ENCODE measurements at regions not wholly inside any gene's neighbourhood (a gene's known extent, or its start where the extent isn't known, plus 50 kb on each side); places are given as distances from the start of the nearest gene placed in this dataset.
"Not testable (repeated sequence)": the region's sequence is repeated elsewhere in the genome, so short reads cannot be mapped to it uniquely, and the experiment has no call there.

DNA sequence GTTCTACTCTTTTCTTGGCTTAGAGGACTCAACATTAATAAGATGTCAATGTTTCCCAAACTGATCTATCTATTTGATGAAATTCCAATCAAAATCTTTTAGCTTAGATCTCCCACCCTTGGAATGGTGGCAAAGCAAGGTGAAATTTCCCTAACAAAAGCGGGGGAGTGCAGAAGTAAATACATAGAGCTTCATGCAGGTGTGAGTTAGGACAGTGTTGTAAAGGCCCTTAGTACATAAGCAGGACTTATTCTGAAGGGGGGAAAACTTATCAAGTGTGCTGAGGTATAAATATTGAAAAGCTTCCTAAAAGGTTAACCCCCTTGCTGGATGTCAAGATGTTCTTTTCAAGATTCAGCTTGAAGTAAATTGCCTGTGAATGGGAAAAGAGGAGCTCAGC, 608.6 kb upstream of the CELF4 start:
- CTCF ChIA-PET = no interaction called here

DNA sequence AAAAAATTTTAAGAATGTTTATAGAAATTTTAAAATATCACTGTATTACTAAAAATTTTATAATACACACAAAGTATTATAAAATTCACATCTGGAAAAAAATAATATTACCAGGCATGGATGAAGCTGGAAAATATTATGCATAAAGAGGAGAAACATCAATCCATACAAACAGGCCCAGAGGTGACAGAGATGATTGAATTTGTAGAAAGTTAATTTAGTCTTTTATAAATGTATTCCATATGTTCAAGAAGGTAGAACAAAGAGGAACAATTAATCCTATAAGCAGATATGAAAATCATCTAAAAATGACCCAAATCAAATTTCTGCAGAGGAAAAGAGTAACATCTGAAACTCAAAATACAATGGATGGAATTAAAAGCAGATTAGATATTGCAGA, 605.2 kb upstream of the CELF4 start:
- Mint-ChIP-seq H3K27ac (no peak overlapping the region), H3K36me3 (ENCODE audit: low read depth) (no peaks in the 10 kb centered on the region), H3K27me3 (no peaks in the 10 kb centered on the region), H3K9me3 (ENCODE audit: low read depth) (no peaks in the 10 kb centered on the region), H3K4me3 (no peak overlapping the region), H3K4me1 (no peaks in the 10 kb centered on the region)
- ChIA-PET CTCF (no interaction called here), POLR2A (no interaction called here)
- DNase-seq (no peak), ATAC-seq (no peak)
- intact Hi-C loops (cut with DNase I, micrococcal nuclease) = no loop called here

More for the DNA sequence above, 608.6 kb upstream of the CELF4 start:
- Mint-ChIP-seq H3K27me3 (no peaks in the 10 kb centered on the region), H3K27ac (no peak overlapping the region), H3K4me3 (no peak overlapping the region), H3K36me3 (ENCODE audit: low read depth) (no peaks in the 10 kb centered on the region), H3K9me3 (ENCODE audit: low read depth) (no peaks in the 10 kb centered on the region), H3K4me1 (no peaks in the 10 kb centered on the region)
- POLR2A ChIA-PET = no interaction called here
- intact Hi-C loops (cut with DNase I, micrococcal nuclease) = no loop called here
- DNase-seq = no peak
- no peak for ATAC-seq

DNA sequence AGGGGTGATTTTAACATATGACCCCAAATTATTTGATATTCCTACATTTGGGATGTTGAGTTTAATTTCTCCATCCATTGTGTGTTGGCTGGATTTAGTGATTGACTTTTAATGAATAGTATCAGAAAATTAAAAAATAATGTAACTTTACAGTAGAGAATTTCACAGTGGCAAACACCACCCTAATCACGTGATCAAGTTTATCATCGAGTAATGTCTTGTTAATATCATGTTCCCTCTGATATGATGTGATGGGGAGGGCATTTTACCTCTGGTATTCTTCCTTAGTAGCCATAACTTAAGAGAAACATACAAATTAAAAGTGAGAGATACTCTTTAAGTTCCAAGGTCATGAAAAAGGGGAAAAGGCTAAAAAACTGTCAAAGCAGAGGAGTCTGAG, 602.0 kb upstream of the CELF4 start:
- ATAC-seq = no peak

DNA sequence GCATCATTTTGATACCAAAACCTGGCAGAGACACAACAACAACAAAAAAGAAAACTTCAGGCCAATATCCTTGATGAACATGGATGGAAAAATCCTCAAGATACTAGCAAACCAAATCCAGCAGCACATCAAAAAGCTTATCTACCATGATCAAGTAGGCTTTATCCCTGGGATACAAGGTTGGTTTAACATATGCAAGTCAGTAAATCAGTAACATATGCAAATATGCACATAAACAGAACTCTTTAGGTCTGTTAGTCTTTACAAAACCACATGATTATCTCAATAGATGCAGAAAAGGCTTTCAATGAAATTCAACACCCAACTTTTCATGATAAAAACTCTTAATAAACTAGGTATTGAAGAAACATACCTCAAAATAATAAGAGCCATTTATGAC, 587.5 kb upstream of the CELF4 start:
- intact Hi-C loops (cut with DNase I, micrococcal nuclease); DNase-seq; H3K27me3 Mint-ChIP-seq; H3K4me1 Mint-ChIP-seq; H3K36me3 Mint-ChIP-seq (ENCODE audit: low read depth); POLR2A ChIA-PET; ATAC-seq; H3K4me3 Mint-ChIP-seq; CTCF ChIA-PET; H3K27ac Mint-ChIP-seq: not testable (repeated sequence)
- H3K9me3 Mint-ChIP-seq (ENCODE audit: low read depth) = peaks cover 19% of the 10 kb centered on the region

More for the DNA sequence above, 602.0 kb upstream of the CELF4 start:
- Mint-ChIP-seq H3K4me3 (no peak overlapping the region), H3K4me1 (no peaks in the 10 kb centered on the region), H3K27me3 (no peaks in the 10 kb centered on the region), H3K36me3 (ENCODE audit: low read depth) (no peaks in the 10 kb centered on the region), H3K9me3 (ENCODE audit: low read depth) (no peaks in the 10 kb centered on the region), H3K27ac (no peak overlapping the region)
- no peak for DNase-seq
- POLR2A ChIA-PET = no interaction called here
- CTCF ChIA-PET = no interaction called here
- intact Hi-C loops (cut with DNase I, micrococcal nuclease) = no loop called here

DNA sequence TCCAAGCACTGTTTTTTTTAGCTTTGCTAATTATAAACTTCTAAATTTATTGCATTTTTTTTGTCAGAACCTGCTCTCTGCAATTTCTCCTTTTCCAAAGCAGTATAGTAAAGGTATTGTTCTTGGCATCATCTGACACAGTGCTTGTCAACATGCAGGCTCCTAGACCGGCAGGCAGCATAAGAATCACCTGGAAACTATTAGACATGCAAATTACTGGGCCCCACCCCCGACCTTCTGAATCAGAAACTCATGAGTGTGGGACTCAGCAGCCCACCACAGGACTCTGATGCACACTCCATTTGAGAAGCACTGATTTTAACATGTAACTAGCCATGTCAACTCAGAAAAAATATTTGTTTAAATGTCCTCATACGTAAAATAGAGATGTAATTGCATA, 551.1 kb upstream of the CELF4 start:
- Mint-ChIP-seq H3K27ac (no peak overlapping the region), H3K9me3 (ENCODE audit: low read depth) (no peaks in the 10 kb centered on the region), H3K27me3 (no peaks in the 10 kb centered on the region), H3K4me3 (no peak overlapping the region), H3K4me1 (no peaks in the 10 kb centered on the region), H3K36me3 (ENCODE audit: low read depth) (no peaks in the 10 kb centered on the region)
- intact Hi-C loops (cut with DNase I, micrococcal nuclease) = no loop called here
- ATAC-seq (no peak), DNase-seq (no peak)
- ChIA-PET CTCF (no interaction called here), POLR2A (no interaction called here)

DNA sequence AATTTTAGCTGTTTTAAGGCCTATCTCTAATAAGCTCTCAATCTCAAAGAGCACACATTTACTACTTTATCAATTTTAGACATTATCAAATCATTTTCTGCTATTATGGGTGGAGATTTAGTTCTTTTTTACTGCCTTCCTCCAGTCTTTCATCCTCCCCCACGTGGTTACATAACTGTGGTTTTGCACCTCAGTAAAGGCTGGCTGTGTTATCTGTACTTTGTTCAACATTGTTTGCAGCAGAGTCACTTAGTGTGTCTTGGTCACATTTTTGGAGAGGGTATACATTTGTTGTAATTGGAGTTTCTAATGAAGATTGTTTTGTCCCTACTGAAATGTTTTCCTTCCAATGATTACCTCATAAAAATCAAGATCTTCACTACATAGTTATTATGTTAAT, 549.6 kb upstream of the CELF4 start:
- Mint-ChIP-seq H3K4me3 (no peak overlapping the region), H3K9me3 (ENCODE audit: low read depth) (peaks cover 4% of the 10 kb centered on the region), H3K36me3 (ENCODE audit: low read depth) (no peaks in the 10 kb centered on the region), H3K27ac (no peak overlapping the region), H3K27me3 (no peaks in the 10 kb centered on the region), H3K4me1 (no peaks in the 10 kb centered on the region)
- ATAC-seq (no peak), DNase-seq (no peak)
- POLR2A ChIA-PET = no interaction called here
- intact Hi-C loops (cut with DNase I, micrococcal nuclease) = no loop called here
- CTCF ChIA-PET = no interaction called here

DNA sequence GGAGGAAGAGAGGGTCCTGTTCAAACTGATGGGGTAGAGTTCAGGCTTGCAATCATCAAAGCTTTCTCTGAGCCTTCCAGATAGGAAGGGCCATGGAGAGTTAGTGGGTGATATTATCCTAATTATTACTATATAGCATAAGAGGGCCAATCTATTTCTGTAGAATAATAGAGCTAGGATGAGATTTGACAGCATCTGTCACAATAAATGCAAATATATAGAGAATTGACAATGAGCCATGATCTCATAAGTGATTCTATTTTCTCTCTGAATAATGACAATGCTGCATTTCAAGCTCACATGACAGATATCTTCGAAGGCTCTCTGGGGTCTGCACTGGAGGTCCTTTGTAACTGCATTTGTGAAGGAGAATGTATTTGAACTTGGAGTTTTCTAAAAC, 521.9 kb upstream of the CELF4 start:
- no peaks in the 10 kb centered on the region for H3K4me1 Mint-ChIP-seq
- no peak overlapping the region for H3K4me3 Mint-ChIP-seq
- intact Hi-C loops (cut with DNase I, micrococcal nuclease) = no loop called here
- DNase-seq (no peak), ATAC-seq (no peak)
- POLR2A ChIA-PET = no interaction called here
- H3K27ac Mint-ChIP-seq = no peak overlapping the region
- CTCF ChIA-PET = no interaction called here
- no peaks in the 10 kb centered on the region for H3K36me3 Mint-ChIP-seq (ENCODE audit: low read depth)
- H3K27me3 Mint-ChIP-seq = no peaks in the 10 kb centered on the region
- peaks cover 5% of the 10 kb centered on the region for H3K9me3 Mint-ChIP-seq (ENCODE audit: low read depth)

DNA sequence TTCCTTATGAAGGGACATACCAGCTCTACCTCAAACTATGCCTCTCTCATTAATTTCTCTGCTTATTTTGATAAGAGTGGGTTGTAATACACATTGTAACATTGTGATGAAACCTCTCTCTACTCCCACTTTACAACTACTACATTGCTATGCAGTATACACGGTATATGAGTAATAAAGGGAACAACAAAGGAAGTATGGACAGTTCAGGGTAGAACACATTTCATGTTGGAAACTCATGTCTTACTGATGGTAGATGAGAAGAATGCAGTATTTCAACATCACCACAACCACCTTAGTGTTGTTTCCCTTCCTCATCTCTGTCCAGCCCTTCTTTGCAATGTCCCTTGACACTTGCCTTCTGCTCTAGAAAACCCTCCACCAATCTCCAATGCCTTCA, 515.9 kb upstream of the CELF4 start:
- Mint-ChIP-seq H3K27me3 (no peaks in the 10 kb centered on the region), H3K36me3 (ENCODE audit: low read depth) (no peaks in the 10 kb centered on the region), H3K4me1 (no peaks in the 10 kb centered on the region), H3K4me3 (no peak overlapping the region), H3K27ac (no peak overlapping the region), H3K9me3 (ENCODE audit: low read depth) (peaks cover 4% of the 10 kb centered on the region)
- no peak for DNase-seq
- CTCF ChIA-PET = no interaction called here
- POLR2A ChIA-PET = no interaction called here
- ATAC-seq = no peak
- intact Hi-C loops (cut with DNase I, micrococcal nuclease) = no loop called here

DNA sequence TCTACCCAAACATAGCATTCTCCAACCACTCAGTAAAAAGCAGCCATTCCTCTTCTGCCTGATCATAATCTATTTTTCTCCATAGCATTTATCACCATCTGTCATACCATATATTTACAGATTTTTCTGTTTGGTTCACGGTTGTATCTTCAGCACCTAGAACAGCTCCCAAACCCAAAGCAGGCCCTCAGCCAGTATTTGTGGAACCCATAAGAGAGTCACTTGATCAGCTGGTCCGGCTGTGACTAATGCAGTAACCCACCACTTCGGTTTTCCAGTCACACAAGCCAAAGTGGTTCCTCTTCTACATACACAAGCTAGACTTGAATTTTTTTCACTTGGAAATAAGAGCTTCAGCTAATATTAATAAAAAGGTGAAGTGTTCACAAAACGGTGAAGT, 511.6 kb upstream of the CELF4 start:
- Mint-ChIP-seq H3K27ac (no peak overlapping the region), H3K36me3 (ENCODE audit: low read depth) (no peaks in the 10 kb centered on the region), H3K4me1 (no peaks in the 10 kb centered on the region), H3K4me3 (no peak overlapping the region), H3K27me3 (no peaks in the 10 kb centered on the region), H3K9me3 (ENCODE audit: low read depth) (no peaks in the 10 kb centered on the region)
- intact Hi-C loops (cut with DNase I, micrococcal nuclease) = no loop called here
- no peak for DNase-seq
- ATAC-seq = no peak
- ChIA-PET POLR2A (no interaction called here), CTCF (no interaction called here)

DNA sequence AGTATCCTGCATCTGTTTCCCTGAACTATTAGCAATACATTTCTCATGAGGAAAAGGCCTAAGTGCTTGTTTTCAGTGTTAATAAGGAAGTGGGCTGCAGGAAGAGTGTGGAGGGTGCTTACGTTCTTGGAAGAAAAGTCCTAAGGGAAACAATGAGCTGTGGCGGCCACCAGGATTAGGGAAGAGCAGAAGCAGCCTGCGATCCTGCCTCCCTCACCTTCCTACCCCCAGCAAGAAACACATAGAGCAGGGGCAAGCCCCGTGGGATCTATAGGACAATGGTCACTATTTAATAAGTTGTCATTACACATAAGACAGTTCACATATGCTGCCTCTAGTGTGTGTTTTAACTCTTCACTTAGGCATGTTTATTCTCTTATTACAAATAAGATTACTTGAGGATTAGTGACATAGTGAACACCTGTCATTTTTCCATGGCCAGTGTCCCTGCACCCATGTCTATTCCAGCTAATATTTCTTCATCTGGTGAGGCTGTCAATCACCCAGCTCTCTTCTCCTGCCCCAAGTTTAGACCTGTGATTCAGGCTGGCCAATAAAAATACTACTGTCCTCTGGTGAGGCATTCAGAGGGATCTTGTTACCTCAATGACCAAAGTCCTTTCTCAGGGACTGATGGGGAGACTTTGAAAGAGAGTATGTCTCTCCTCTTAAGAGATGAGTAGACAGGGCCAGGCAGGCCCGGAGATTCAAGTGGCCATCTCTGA, 510.9 kb upstream of the CELF4 start:
- Mint-ChIP-seq H3K9me3 (ENCODE audit: low read depth) (no peaks in the 10 kb centered on the region), H3K36me3 (ENCODE audit: low read depth) (no peaks in the 10 kb centered on the region), H3K4me3 (no peak overlapping the region), H3K4me1 (no peaks in the 10 kb centered on the region), H3K27me3 (no peaks in the 10 kb centered on the region), H3K27ac (no peak overlapping the region)
- DNase-seq (no peak), ATAC-seq (no peak)
- intact Hi-C loops (cut with DNase I, micrococcal nuclease) = no loop called here
- ChIA-PET CTCF (no interaction called here), POLR2A (no interaction called here)

DNA sequence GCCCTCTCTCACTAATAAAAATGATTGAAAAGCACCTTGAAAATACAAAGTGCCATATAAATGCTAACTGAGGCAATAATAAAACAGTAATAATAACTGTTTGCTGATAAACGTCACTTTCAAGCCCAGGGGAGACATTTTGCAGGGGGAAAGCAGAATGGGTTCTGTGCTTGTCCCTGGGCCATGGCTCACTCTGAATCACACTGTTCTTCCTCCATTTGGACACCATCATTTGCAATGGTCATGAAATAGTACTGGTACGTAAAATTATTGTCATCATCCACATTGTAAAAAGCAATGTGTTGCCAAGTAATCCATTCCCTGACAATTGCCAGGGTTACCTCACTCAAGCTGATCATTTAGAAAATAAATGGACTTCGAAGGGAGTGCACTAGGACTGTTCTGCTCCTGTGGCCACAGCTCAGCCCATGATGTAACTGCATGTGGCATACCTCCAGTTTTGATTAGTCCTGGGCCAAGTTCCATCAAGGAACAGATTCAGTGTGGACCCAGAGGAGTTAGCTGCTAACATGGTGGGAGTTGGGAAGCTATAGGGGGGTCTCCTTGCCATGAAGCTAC, 508.8 kb upstream of the CELF4 start:
- H3K27ac Mint-ChIP-seq = no peak overlapping the region

DNA sequence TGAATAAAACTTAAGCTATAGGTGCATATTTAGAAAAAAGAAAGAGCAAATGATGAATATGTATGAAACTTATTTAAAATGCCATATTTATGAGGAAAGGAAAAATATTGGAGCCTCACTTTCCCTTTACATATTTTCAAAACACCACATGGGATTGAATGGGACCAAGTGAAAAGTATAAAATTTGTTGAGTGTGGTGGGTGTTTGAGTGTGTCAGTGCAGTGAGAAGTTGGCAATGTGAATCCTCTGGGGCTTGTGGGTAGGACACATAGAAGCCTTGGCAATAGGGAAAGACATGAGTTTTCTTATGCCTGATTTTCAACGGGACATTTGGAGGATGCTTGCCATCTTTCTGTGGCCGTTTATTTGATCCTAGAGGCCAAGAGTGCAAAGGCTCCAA, 502.2 kb upstream of the CELF4 start:
- ATAC-seq = no peak
- Mint-ChIP-seq H3K4me1 (no peaks in the 10 kb centered on the region), H3K27me3 (no peaks in the 10 kb centered on the region), H3K9me3 (ENCODE audit: low read depth) (peaks cover 8% of the 10 kb centered on the region), H3K36me3 (ENCODE audit: low read depth) (no peaks in the 10 kb centered on the region), H3K4me3 (no peak overlapping the region), H3K27ac (no peak overlapping the region)
- DNase-seq = no peak
- intact Hi-C loops (cut with DNase I, micrococcal nuclease) = no loop called here
- ChIA-PET CTCF (no interaction called here), POLR2A (no interaction called here)

More for the DNA sequence above, 508.8 kb upstream of the CELF4 start:
- intact Hi-C loops (cut with DNase I, micrococcal nuclease) = no loop called here
- Mint-ChIP-seq H3K36me3 (ENCODE audit: low read depth) (no peaks in the 10 kb centered on the region), H3K27me3 (no peaks in the 10 kb centered on the region), H3K4me1 (no peaks in the 10 kb centered on the region), H3K4me3 (no peak overlapping the region), H3K9me3 (ENCODE audit: low read depth) (peaks cover 4% of the 10 kb centered on the region)
- POLR2A ChIA-PET = no interaction called here
- ATAC-seq = no peak
- CTCF ChIA-PET = no interaction called here
- DNase-seq = no peak

DNA sequence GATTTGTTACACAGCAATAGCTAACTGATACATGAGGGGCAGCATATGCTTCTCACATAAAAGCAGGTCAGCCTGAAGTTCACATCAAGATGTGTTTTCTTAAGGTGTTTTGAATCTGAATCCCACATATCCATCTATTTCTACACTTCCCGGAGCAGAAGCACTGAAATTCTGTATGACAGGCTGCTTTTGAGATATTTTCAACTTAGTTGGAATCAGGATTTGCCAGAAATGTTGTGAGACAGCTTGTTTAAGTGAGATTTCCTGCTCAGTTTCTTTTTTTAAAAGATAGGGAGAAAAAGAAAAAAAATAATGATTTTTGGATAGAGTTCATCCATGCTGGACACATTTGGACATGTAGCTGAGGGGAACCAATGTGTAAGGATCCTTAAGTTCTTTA, 501.5 kb upstream of the CELF4 start:
- intact Hi-C loops (cut with DNase I, micrococcal nuclease) = no loop called here
- ATAC-seq = no peak
- DNase-seq = no peak
- H3K27ac Mint-ChIP-seq = no peak overlapping the region
- H3K36me3 Mint-ChIP-seq (ENCODE audit: low read depth) = no peaks in the 10 kb centered on the region
- H3K9me3 Mint-ChIP-seq (ENCODE audit: low read depth) = peaks cover 8% of the 10 kb centered on the region
- POLR2A ChIA-PET = no interaction called here
- H3K27me3 Mint-ChIP-seq = no peaks in the 10 kb centered on the region
- H3K4me3 Mint-ChIP-seq = no peak overlapping the region
- CTCF ChIA-PET = no interaction called here
- H3K4me1 Mint-ChIP-seq = no peaks in the 10 kb centered on the region

Data from activated CD4-positive, alpha-beta T cell treated with anti-CD3 and anti-CD28 coated beads for 36 hours (primary cell).